ENCODE measurements at regions not wholly inside any gene's neighbourhood (a gene's known extent, or its start where the extent isn't known, plus 50 kb on each side); places are given as distances from the start of the nearest gene placed in this dataset.

GRCh38 chr2:7427293-7428060 is 510.3 kb downstream of the RNF144A start:
- intact Hi-C loops (cut with DNase I): loop anchor here (5.0 kb wide), 1 partner anchor 1260 kb away; no protein-coding TSS in a partner anchor
- peak in 4 of 7 donors; percentile 17 to 25 (median 24) for DNase-seq
- H3K36me3 ChIP-seq (replicated peaks in 1 of 2): no peaks in the 10 kb centered on the region
- no peaks in the 10 kb centered on the region for H3K27me3 ChIP-seq
- peaks cover 0 to 3% of the 10 kb centered on the region in 2 donors for H3K4me1 ChIP-seq (replicated peaks in 1 of 2)
- TF ChIP-seq POLR2A (IDR thresholded peaks at IDR 0.05) (no peak), CTCF (IDR thresholded peaks at IDR 0.05) (peak; percentile 55 to 81 (median 73))
- H3K9me3 ChIP-seq (replicated peaks in 1 of 3): no peaks in the 10 kb centered on the region
- no peak overlapping the region for H3K4me3 ChIP-seq
- no peak overlapping the region for H3K27ac ChIP-seq
- WGBS, 4 donors: 40 to 44% (median 43%) methylated on average over 8 of the region's 8 CpGs

GRCh38 chr2:7428454-7429204 is 511.4 kb downstream of the RNF144A start:
- TF ChIP-seq POLR2A (IDR thresholded peaks at IDR 0.05) (no peak), CTCF (IDR thresholded peaks at IDR 0.05) (no peak)
- Histone ChIP-seq H3K4me3 (no peak overlapping the region), H3K27me3 (no peaks in the 10 kb centered on the region), H3K27ac (no peak overlapping the region), H3K9me3 (replicated peaks in 1 of 3) (no peaks in the 10 kb centered on the region), H3K4me1 (replicated peaks in 1 of 2) (peaks cover 0 to 3% of the 10 kb centered on the region in 2 donors), H3K36me3 (replicated peaks in 1 of 2) (no peaks in the 10 kb centered on the region)
- no peak for DNase-seq
- 84 to 90% (median 87%) methylated on average over 15 of the region's 15 CpGs for WGBS, 4 donors
- intact Hi-C loops (cut with DNase I): loop anchor here (5.0 kb wide), 1 partner anchor 1259 kb away; no protein-coding TSS in a partner anchor

- intact Hi-C loops (cut with DNase I): loop anchor here (5.0 kb wide), 1 partner anchor 1258 kb away; no protein-coding TSS in a partner anchor
- TF ChIP-seq POLR2A (IDR thresholded peaks at IDR 0.05) (no peak), CTCF (IDR thresholded peaks at IDR 0.05) (no peak)
Observed at GRCh38 chr2:7429733-7430132, 512.5 kb downstream of the RNF144A start.

GRCh38 chr2:7430421-7430868 is 513.2 kb downstream of the RNF144A start:
- intact Hi-C loops (cut with DNase I): no loop called here
- DNase-seq: no peak
- TF ChIP-seq CTCF (IDR thresholded peaks at IDR 0.05) (no peak), POLR2A (IDR thresholded peaks at IDR 0.05) (no peak)
- Histone ChIP-seq H3K4me3 (peak overlapping the region in 1 of 4 donors; percentile 39), H3K27me3 (no peaks in the 10 kb centered on the region), H3K9me3 (replicated peaks in 1 of 3) (no peaks in the 10 kb centered on the region), H3K4me1 (replicated peaks in 1 of 2) (peaks cover 0 to 3% of the 10 kb centered on the region in 2 donors), H3K36me3 (replicated peaks in 1 of 2) (no peaks in the 10 kb centered on the region), H3K27ac (no peak overlapping the region)
- WGBS, 4 donors: 80 to 91% (median 84%) methylated on average over 10 of the region's 10 CpGs

More at GRCh38 chr2:7429733-7430132, 512.5 kb downstream of the RNF144A start:
- Histone ChIP-seq H3K9me3 (replicated peaks in 1 of 3) (no peaks in the 10 kb centered on the region), H3K27me3 (no peaks in the 10 kb centered on the region), H3K4me1 (replicated peaks in 1 of 2) (peaks cover 0 to 3% of the 10 kb centered on the region in 2 donors), H3K27ac (no peak overlapping the region), H3K4me3 (no peak overlapping the region), H3K36me3 (replicated peaks in 1 of 2) (no peaks in the 10 kb centered on the region)
- 89 to 95% (median 91%) methylated on average over 4 of the region's 4 CpGs for WGBS, 4 donors
- DNase-seq: no peak

Data from adrenal gland (tissue), 9 donors.